Esophagus muscularis mucosa (tissue), 4 donors: ENCODE measurements at regions not wholly inside any gene's neighbourhood (a gene's known extent, or its start where the extent isn't known, plus 50 kb on each side); places are given as distances from the start of the nearest gene placed in this dataset.

Experiments
- EP300 ChIP-seq: sonication (generic); formaldehyde crosslinking; IDR thresholded peaks from one replicate; pipeline ENCODE4 v1.6.1; 2017; ENCODE audit warnings: antibody characterized with exemption
- POLR2A ChIP-seq: fragments of 450-650 bp; IDR thresholded peaks from one replicate; pipeline ENCODE4 v1.6.1; 2017; ENCODE audit warnings: antibody characterized with exemption, moderate library complexity, mild to moderate bottlenecking, low read depth
- POLR2AphosphoS5 ChIP-seq, 2 donors: sonication (generic); formaldehyde crosslinking; IDR thresholded peaks; one replicate each; pipeline ENCODE4 v1.6.1; 2017; ENCODE audit warnings: antibody characterized with exemption in 2 of 2
- TF ChIP-seq, protein P1 (sequence below), 3 experiments: fragments of 200-600 bp in 2 of 3; fragments of 450-650 bp in 1 of 3; sonication (generic) in 2 of 3; IDR thresholded peaks; one replicate each; pipeline ENCODE4 v1.5.1; 2017 to 2019; ENCODE audit warnings: antibody characterized with exemption in 3 of 3, mild to moderate bottlenecking in 2 of 3, moderate library complexity in 1 of 3

DNA sequence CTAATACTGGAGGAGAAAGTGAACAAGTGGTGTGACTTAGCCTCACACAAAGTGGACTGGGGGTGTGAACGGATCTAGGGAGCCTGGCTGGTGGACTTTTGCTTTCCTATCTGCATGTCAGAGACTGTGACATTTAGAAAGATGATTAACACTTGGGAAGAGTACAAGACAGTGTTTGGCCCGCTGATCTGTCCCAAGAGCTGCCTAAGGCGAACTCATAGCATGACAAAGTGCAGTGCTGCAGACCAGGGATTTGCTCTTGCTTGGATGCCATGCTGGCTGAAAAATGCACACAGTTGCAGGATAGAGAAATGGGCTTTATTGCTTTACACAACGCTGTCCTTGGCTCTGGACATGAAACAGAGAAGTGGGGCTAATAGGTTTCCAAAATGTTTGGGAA, 386.0 kb upstream of the MAN1A1 start:
- no peak for TF ChIP-seq POLR2AphosphoS5 (IDR thresholded peaks at IDR 0.05)
- TF ChIP-seq, protein P1, sequence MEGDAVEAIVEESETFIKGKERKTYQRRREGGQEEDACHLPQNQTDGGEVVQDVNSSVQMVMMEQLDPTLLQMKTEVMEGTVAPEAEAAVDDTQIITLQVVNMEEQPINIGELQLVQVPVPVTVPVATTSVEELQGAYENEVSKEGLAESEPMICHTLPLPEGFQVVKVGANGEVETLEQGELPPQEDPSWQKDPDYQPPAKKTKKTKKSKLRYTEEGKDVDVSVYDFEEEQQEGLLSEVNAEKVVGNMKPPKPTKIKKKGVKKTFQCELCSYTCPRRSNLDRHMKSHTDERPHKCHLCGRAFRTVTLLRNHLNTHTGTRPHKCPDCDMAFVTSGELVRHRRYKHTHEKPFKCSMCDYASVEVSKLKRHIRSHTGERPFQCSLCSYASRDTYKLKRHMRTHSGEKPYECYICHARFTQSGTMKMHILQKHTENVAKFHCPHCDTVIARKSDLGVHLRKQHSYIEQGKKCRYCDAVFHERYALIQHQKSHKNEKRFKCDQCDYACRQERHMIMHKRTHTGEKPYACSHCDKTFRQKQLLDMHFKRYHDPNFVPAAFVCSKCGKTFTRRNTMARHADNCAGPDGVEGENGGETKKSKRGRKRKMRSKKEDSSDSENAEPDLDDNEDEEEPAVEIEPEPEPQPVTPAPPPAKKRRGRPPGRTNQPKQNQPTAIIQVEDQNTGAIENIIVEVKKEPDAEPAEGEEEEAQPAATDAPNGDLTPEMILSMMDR (IDR thresholded peaks at IDR 0.05), result no peak
- TF ChIP-seq EP300, result no peak
- no peak for TF ChIP-seq POLR2A
